ENCODE measurements at regions not wholly inside any gene's neighbourhood (a gene's known extent, or its start where the extent isn't known, plus 50 kb on each side); places are given as distances from the start of the nearest gene placed in this dataset.

DNA sequence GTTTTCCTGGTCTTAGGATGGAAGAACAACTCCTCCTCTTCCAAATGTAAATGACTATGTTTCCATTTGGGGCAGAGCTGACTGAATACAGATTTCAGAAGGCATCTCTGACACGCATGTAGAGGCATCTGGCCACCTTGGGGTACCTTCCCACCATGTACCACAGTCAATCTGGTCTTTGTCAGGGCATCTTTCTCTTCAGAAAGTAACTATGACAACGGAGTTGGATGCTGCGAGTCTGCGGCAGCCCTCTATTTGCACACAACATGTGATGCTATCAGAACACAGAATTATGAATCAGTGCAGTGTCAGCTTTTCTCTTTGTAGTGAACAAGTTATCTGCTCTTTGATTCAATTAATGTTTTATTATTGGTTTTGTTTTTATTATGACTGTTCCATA lies 94.7 kb downstream of the TSEN15 start:
- TF ChIP-seq EZH2 (IDR thresholded peaks at IDR 0.05; ENCODE audit: low read depth) = no peak
- TF ChIP-seq, protein P1, sequence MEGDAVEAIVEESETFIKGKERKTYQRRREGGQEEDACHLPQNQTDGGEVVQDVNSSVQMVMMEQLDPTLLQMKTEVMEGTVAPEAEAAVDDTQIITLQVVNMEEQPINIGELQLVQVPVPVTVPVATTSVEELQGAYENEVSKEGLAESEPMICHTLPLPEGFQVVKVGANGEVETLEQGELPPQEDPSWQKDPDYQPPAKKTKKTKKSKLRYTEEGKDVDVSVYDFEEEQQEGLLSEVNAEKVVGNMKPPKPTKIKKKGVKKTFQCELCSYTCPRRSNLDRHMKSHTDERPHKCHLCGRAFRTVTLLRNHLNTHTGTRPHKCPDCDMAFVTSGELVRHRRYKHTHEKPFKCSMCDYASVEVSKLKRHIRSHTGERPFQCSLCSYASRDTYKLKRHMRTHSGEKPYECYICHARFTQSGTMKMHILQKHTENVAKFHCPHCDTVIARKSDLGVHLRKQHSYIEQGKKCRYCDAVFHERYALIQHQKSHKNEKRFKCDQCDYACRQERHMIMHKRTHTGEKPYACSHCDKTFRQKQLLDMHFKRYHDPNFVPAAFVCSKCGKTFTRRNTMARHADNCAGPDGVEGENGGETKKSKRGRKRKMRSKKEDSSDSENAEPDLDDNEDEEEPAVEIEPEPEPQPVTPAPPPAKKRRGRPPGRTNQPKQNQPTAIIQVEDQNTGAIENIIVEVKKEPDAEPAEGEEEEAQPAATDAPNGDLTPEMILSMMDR (conservative IDR thresholded peaks at IDR 0.05) = no peak
- Histone ChIP-seq H3K9me3 (ENCODE audit: insufficient read depth, low read depth) (no peaks in the 10 kb centered on the region), H3K4me3 (no peak overlapping the region), H3K4me1 (replicated peaks; ENCODE audit: insufficient read depth) (no peaks in the 10 kb centered on the region), H2AFZ (no peak overlapping the region), H3K4me2 (no peak overlapping the region), H3K27ac (no peak overlapping the region), H3K9me2 (ENCODE audit: insufficient read depth) (no peaks in the 10 kb centered on the region), H3K27me3 (ENCODE audit: insufficient read depth, low read depth) (peaks cover 24% of the 10 kb centered on the region; the same call in 1 of the 2 replicates), H4K20me1 (ENCODE audit: insufficient read depth) (no peaks in the 10 kb centered on the region), H3K79me2 (ENCODE audit: low read depth) (no peaks in the 10 kb centered on the region), H3K36me3 (ENCODE audit: low read depth) (no peaks in the 10 kb centered on the region), H3F3A (ENCODE audit: insufficient read depth, low read depth) (no peaks in the 10 kb centered on the region)
- intact Hi-C loops (cut with micrococcal nuclease; ENCODE audit: unreplicated experiment) = no loop called here
- POLR2A ChIA-PET (ENCODE audit: unreplicated experiment) = no interaction called here
- DNase-seq = no peak
- CTCF ChIA-PET = no interaction called here
- BruUV-seq (replicated peaks) = no TSS peak

DNA sequence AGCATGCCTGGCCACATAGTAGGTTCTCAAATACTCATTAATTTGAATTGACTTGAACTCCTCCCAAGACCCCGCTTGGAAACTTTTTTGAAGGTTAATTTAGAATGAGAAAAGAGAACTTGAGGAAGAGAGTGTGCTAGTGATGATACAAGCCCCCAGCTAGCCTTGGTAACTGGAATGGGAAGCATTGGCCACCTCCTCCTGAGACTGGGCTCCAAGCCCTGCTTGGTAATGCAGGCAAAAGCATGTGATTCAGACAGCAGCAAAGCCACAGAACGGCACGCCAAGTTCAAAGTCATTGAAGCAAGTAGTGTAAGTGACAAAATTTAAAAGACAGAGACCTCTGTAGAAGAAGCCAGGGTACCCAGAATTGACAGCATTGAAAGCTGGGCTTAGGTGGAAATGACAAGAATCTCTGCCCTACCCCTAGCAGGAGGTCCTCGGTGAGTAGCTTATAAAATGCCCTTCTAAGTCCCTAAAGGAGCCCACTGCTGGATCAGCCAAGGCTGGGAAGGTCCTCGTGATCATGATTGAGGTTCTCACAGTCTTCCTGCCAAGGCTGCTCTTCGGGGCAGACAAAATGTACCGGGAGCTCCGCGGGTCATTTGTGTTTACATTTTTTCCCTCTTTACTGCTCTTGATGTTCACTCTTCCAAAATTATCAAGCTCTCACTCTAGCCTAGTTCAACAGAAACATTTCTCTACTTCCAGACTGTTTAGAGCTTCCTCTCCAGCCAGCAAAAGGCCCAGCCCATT lies 99.4 kb downstream of the TSEN15 start:
- H2AFZ ChIP-seq = no peak overlapping the region

DNA sequence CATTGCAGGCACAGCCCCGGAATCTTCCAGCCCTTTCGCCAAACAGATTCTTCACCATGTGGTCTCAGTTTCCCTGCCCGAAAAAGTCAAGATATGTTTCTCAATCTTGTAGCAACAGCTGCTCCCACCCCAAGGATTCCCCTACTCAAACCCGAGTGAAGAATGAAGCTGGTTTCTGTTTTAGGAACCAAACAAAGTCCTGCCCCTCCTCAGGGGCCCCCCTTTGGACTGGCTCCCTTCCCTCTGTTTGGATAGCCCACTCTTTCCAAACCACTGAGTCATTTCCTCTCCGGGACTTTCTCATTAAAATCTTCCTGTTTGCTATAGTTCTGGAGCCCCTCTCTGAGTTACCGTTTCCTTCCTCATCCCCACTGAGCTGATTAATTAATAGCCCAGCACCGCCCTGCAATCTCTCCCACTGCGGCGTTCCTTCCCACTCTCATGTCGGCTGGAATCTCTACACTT lies 100.9 kb downstream of the TSEN15 start:
- Histone ChIP-seq H4K20me1 (ENCODE audit: insufficient read depth) (no peaks in the 10 kb centered on the region), H3K27me3 (ENCODE audit: insufficient read depth, low read depth) (no peaks in the 10 kb centered on the region), H3K9me3 (ENCODE audit: insufficient read depth, low read depth) (no peaks in the 10 kb centered on the region), H3K4me2 (no peak overlapping the region), H3F3A (ENCODE audit: insufficient read depth, low read depth) (no peaks in the 10 kb centered on the region), H3K4me3 (no peak overlapping the region), H3K36me3 (ENCODE audit: low read depth) (no peaks in the 10 kb centered on the region), H3K27ac (no peak overlapping the region), H3K4me1 (replicated peaks; ENCODE audit: insufficient read depth) (no peaks in the 10 kb centered on the region), H3K79me2 (ENCODE audit: low read depth) (no peaks in the 10 kb centered on the region), H3K9me2 (ENCODE audit: insufficient read depth) (no peaks in the 10 kb centered on the region; the same call in 1 of the 2 replicates), H2AFZ (no peak overlapping the region)
- no peak for DNase-seq
- POLR2A ChIA-PET (ENCODE audit: unreplicated experiment) = no interaction called here
- CTCF ChIA-PET = no interaction called here
- BruUV-seq (replicated peaks) = no TSS peak
- no peak for TF ChIP-seq EZH2 (IDR thresholded peaks at IDR 0.05; ENCODE audit: low read depth)
- TF ChIP-seq, protein P1 (conservative IDR thresholded peaks at IDR 0.05) = no peak
- intact Hi-C loops (cut with micrococcal nuclease; ENCODE audit: unreplicated experiment) = no loop called here

More for the DNA sequence above, 99.4 kb downstream of the TSEN15 start:
- intact Hi-C loops (cut with micrococcal nuclease; ENCODE audit: unreplicated experiment) = no loop called here
- ChIA-PET CTCF (no interaction called here), POLR2A (ENCODE audit: unreplicated experiment) (no interaction called here)
- no peak overlapping the region for H3K27ac ChIP-seq
- H3K4me3 ChIP-seq = no peak overlapping the region
- H3F3A ChIP-seq (ENCODE audit: insufficient read depth, low read depth) = no peaks in the 10 kb centered on the region
- no peaks in the 10 kb centered on the region; the same call in 1 of the 2 replicates for H3K9me2 ChIP-seq (ENCODE audit: insufficient read depth)
- H3K4me2 ChIP-seq = no peak overlapping the region
- no peak for DNase-seq
- H3K27me3 ChIP-seq (ENCODE audit: insufficient read depth, low read depth) = peaks cover 14% of the 10 kb centered on the region; the same call in 1 of the 2 replicates
- BruUV-seq (replicated peaks) = no TSS peak
- H3K79me2 ChIP-seq (ENCODE audit: low read depth) = no peaks in the 10 kb centered on the region
- H3K4me1 ChIP-seq (replicated peaks; ENCODE audit: insufficient read depth) = no peaks in the 10 kb centered on the region
- no peaks in the 10 kb centered on the region for H4K20me1 ChIP-seq (ENCODE audit: insufficient read depth)
- TF ChIP-seq, protein P1 (conservative IDR thresholded peaks at IDR 0.05) = no peak
- TF ChIP-seq EZH2 (IDR thresholded peaks at IDR 0.05; ENCODE audit: low read depth) = no peak
- no peaks in the 10 kb centered on the region for H3K9me3 ChIP-seq (ENCODE audit: insufficient read depth, low read depth)
- no peaks in the 10 kb centered on the region for H3K36me3 ChIP-seq (ENCODE audit: low read depth)
